ENCODE measurements at regions not wholly inside any gene's neighbourhood (a gene's known extent, or its start where the extent isn't known, plus 50 kb on each side); places are given as distances from the start of the nearest gene placed in this dataset.
"Not testable (repeated sequence)": the region's sequence is repeated elsewhere in the genome, so short reads cannot be mapped to it uniquely, and the experiment has no call there.

DNA sequence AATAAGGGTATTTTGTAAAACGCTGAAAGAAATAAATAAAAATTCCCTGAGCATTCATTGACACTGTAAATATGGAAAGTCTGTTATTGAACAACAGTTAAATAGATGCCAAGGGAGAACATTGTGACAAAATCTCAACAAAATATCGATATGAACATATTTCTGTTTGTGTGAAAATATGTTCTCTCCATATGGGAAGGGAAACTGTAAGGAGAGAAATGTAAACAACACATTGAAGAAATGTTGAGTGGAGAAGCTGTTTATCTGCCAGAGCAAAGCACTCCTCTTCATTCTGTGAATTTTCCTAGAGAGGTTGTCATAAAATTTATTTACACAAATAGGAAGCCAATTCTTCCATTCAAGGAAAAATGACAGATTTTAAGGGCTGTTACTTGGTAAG is 57.1 kb upstream of the EOMES start:
- no peak for DNase-seq

DNA sequence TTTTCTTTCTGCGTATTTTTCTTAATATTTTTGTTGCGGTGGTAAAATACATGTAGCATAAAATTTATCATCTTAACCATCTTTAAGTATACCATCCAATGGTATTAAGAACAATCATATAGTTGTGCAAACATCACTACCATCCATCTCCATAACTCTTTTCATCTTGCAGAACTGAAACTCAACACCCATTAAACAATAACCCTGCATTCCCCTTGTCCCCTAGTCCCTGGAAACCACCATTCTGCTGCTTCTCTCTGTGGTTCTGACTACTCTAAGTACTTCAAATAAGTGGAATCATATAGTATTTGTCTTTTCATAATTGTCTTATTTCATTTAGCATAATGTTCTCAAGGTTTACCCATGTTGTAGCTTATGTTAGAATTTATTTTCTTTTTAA is 67.3 kb upstream of the EOMES start:
- DNase-seq, result no peak

DNA sequence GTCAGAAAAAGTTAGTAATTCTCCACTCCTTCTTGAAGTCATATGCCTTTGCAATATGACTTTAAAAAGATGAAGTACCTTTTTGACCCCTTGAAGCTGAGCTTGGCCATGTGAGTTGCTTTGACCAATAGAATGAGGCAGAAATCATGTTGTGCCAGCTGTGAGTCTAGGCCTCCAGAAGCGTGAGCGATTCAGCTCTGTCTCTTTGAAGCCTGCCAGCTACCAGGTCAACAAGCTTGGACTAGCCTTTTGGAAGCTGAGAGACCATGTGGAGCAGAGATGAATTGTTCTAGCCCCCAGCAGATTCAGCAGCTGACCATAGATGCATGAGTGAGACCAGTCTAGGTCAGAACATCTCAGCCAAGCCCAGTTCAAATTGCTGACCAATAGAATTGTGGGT is 69.8 kb upstream of the EOMES start:
- no peak for DNase-seq

DNA sequence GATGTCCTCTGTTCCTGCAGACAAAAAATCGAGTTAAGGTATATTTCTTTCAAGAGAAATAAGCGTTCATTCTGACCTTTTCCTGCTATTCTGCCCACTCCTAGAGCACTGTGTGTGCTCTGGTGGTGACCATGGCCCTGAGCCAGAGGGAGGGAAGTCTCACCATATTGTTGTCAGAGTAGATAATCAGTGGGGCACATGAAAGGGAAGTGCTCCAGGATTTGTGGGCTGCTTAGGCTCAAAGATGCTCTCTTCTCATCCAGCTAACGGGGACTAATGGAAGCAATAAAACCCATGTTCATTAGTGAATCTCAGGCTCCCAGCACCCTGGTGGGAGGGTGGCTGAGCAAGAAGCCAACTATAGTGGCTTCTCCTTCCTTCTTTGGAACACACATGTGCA is 70.7 kb upstream of the EOMES start:
- no peak for DNase-seq

DNA sequence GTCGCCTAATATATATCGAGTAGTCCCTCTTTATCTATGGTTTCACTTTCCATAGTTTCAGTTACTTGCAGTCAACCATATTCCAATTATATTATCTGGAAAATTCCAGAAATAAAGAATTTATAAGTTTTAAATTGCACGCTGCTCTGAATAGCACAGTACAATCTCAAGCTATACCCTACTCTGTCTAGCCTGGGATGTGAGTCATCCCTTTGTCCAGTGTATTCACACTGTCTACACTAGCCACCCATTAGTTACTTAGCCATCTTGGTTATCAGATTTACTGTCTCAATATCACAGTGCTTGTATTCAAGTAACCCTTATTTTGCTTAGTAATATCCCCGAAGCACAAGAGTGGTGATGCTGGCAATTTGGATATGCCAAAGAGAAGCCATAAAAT is 72.1 kb upstream of the EOMES start:
- DNase-seq, result no peak

DNA sequence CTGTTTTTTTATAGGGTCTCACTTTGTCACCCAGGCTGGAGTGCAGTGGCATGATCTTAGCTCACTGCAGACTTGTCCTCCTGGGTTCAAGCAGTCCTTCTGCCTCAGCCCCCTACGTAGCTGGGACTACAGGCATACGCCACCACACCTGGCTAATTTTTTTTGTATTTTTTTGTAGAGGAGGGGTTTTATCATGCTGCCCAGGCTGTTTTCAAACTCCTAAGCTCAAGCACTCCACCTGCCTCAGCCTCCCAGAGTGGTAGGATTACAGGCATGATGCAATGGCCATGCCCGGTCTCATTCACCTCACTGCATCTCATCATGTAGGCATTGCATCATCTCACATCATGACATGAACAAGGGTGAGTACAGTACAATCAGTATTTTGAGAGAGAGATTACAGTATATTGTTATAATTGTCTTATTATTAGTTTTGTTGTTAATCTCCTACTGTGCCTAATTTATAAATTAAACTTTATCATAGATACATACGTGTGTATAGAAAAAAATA is 74.3 kb upstream of the EOMES start:
- no peak for DNase-seq

DNA sequence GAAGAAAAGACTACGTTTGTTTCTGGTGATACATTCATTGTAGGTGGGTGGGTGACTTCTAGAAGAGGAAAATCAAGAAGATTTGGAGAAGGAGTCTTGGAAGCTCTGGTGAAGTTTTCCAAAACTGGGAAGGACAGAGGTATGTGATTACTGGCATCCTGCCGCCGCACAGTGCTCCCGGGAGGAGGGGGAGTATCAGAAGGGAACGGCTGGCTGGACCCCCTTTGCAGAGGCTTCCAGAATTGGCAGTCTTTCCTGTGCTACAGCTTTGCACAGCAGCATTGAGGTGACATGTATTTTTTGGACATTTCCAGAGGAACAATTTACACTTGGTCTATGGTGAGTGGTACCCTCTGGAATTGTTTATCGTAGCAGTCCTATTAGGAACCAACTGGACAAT is 75.7 kb upstream of the EOMES start:
- no peak for DNase-seq

DNA sequence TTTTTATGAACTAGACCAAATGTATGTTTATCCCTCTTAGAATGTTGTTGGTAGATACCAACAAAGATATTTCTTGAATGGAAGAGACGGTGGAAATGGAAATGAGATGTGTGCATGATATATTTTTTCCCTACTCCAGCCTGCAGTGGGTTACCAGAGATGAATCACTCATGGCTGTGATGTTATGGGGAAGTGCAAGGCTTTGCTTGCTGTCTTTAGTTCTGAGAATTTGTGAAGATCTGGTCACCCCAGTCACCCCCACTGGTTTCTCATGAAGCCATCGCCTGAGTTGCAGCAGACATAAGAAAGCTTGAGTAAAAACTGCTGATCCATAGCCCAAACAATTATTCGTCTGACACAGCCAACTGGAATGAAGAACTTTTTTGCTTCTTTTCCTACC is 78.1 kb upstream of the EOMES start:
- no peak for DNase-seq

DNA sequence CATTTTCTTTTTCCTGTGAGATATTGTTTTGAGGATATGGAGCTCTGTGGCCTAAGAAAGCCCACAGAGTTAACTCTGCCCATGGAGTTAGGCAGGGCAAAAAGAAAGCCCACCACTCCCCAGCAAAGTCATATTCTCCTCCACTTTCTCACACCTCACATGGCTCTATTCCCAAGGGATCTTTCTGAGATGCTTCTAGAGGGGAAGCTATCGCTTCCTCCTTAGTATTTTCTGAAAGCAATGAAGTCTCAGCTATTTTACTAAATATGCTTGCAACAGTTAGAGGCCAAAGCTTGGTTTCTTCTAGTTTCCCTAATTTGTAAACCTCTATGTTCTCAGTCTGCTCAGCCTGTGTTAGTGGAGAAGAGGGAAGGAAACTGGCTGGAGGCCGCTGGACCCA is 80.3 kb upstream of the EOMES start:
- DNase-seq, result no peak

DNA sequence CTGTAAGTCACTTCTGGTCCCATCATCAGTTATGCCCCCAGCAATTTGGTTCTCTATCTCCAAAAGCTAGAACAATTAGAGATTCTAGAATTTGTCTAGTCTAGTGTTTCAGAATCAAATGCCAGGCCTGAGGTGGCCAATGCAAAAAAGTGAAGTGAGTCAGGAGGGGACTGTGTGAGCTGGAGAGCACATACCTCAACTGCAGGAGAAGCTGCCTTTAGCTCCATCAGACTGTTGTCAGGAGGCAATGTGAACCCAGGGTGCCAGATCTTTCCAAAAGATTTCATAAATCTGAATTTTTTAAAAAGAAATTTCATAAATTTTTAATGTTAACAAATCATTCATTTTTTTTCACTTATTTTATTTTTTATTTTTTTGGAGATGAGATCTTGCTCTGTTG is 80.7 kb upstream of the EOMES start:
- no peak for DNase-seq

DNA sequence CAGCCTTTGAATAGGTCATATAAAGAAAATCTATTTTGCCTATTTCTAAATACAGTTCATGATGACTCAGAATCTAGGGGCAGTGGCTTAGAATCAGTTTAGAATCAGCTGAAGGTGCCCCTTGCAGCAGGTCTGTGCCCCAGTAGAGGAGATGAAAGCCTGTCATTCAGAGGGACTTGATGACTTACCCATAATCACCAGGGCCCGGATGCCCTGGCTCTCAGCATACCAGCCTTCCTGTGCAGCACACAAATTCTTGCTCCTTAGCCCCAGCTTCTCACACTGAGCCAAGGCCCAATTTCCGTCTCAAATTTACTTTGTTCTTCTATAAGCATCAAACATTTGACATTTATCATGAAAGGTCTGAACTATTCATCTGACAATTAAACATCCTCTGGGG is 83.2 kb upstream of the EOMES start:
- no peak for DNase-seq

DNA sequence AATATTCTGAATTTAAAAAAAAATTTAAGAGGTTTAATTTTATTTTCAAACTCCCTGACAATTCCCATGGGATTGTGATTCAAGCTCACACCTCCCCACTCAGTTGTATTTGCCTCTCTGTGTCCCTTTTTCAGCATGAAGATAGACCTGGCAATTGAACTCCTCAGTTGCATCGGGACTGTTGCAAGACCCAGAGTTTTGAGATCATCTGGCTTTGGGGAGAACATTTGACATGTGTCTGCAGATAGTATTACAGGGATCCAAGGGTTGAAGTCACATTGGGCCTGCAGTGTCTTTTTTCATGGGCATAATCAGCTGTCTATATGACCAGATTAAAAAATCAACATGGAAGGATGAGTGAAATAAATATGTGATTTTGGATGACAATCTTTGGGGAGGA is 91.1 kb upstream of the EOMES start:
- DNase-seq, result no peak

DNA sequence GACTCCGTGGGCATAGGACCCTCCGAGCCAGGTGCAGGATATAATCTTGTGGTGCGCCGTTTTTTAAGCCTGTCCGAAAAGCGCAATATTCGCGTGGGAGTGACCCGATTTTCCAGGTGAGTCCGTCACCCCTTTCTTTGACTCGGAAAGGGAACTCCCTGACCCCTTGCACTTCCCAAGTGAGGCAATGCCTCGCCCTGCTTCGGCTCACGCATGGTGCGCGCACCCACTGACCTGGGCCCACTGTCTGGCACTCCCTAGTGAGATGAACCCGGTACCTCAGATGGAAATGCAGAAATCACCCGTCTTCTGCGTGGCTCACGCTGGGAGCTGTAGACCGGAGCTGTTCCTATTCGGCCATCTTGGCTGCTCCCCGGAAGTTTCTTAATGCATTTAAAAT is 99.5 kb upstream of the EOMES start:
- not testable (repeated sequence) for DNase-seq

DNA sequence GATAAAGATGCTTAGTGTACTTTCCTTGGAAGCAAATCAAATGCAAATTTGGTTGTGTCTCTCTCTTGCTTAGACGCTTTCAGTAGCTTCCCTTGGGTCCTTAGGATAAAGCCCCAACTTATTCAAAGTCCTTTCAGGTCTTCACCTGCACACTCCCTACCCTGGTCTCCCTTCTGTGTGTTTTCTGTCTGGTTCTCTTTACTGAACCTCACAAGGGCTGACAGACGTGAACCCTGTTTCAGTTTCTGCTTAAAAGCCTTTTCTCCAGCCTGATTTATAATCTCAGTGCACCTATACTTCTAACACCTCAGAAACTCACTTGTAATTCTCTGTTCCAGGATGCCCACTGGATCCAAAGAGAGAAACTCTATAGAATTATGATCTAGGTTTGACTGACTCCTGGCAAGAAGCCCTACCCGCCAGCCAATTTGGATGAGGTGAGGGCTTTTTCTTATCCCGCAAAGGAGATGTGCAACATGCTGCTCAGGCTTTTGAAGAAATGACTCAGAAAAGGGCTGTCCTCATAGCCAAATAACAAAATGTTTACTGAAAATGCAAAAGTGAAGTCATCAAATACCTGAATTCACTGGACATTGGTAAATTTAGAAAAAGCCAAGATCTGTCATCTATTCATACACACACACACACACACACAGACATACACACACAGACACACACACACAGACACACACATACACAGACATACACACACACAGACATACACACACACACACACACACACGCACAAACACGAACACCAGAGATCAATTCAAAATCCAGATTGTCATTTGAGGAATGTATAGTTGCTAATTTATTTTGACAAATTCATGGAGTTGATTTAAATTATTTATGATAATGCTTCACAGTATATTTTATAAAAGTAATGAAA is 102.4 kb upstream of the EOMES start:
- no peak for DNase-seq

DNA sequence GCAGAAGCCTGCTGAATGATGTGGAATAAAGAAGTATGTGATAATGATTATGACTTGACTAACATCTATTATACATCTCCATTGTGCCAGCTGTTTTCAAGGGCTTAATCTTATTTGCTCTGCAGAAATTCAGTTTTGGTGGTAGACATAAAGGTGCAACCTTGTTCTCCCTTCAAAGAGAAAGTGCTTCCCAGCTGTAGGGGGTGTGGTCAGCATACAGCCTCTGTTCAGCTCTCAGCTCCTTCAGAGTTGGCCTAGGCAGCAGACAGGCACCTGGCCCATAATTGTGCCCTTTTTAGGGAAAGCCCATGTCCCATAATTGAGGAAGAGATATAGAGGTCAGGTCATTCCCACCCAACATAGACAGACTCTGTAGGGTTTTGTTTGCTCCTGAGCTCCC is 104.3 kb upstream of the EOMES start:
- DNase-seq, result no peak

DNA sequence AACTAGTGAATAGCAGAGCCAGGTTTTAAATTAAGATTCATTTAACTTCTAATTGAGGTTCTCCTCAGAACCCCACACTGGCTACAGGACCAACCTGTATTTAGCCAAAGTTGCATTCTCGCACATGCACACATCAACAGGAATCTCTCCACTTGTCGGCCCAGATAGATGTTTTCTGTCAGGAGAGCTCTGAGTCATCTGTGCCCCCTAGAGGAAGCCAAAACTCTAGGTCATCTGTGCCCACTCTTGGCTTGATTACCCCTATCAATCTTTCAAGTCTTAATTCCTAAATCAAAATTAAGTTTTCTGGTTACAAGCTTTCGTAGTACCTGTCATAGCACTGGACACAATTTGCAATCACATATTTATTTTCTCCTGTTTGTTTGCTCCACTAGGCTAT is 104.9 kb upstream of the EOMES start:
- DNase-seq, result no peak

DNA sequence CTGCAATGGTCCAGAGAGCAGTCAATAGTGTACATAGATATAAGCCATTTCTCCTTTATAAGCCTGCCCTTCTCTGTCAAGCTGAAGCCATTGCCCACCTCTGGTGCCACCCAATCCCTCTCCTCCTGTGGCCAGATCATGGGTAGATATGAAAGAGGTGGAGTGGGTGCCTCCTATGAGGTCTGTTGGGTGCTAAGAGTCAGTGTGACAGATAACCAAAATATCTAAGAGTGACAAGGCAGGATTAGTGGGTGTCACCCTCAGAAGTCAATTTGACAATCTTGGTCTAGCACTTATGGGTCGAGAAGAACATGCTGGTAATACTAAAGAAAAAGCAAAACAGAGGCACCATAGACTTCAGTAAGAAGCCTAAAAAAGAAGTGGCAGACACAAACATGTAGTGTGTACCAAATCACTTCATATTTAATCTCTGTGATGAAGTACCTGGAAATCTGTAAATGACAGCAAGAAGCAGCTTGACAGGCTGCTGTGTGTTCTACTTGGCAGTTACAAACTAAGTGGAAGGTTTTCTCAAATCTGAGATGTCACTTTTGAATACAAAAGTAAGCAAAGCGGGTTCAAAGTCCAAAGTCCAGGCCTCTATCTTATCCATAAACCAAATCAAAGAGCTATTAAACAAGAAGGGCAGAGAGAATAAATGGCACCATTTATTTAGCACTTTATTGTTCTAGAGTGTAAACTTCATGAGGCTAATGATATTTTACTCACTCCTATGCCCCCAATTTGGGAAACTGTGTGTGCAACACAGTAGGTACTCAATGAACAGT is 118.9 kb upstream of the EOMES start:
- DNase-seq, result no peak

DNA sequence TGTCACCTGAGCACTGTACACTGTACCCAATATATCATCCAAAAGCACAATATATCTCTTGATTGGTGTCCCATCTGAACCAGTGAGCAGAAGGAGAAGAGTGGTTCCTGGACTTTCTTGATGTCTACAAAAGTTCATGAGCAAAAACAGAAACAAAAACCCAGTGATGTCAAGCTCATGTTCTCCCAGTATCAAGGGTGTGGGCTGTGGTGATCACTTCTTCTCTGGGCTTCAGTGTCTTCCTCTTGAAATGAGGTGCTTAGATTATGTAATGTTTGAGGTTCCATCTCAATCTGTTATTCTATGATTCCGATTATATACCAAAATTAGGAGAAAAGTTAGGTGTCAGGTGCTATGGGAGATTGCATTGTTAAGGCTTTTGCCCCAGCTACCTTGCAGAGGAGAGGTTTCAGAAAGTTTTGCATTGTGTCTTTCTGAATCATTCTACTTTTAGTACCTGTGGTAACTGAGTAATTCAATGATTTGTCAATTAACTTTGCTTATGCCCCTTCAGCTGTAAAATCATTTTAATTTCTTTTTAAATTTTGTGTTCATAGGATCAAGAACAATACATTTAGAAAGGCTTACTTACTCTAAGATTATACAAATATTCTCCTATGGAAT is 122.0 kb upstream of the EOMES start:
- no peak for DNase-seq

DNA sequence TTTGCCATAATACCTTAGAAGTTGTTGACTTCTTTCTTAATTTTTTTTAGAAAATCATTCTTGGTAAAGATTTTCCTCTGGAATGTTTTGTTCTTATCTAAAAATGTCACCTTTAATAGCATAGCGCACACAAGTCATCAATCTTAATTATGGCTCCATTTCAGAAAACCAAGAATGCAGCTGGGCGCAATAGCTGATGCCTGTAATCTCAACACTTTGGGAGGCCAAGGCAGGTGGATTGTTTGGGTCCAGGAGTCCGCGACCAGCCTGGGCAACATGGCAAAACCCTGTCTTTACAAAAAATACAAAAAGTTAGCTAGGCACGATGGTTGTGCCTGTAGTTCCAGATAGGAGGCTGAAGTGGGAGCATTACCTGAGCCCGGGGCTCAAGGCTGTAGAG is 125.6 kb upstream of the EOMES start:
- no peak for DNase-seq

DNA sequence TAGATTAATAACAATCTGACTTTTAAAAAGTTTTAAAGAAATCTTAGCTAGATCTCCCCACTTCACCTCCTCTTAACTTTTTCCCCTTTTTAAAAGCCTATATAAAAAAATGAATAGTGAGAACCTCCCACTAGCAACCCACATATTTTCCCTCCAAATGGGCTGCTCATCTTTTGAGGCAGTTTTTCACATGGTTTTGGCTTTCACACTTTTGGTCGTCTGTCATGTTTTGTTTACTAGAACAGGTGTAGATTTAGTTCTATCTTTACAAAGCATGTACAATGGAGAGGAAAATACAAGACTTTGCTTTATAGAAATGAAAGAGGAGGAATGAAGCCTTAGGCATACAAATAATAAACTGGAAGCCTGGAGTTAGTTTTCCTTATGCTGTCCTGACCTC is 126.7 kb upstream of the EOMES start:
- no peak for DNase-seq

DNA sequence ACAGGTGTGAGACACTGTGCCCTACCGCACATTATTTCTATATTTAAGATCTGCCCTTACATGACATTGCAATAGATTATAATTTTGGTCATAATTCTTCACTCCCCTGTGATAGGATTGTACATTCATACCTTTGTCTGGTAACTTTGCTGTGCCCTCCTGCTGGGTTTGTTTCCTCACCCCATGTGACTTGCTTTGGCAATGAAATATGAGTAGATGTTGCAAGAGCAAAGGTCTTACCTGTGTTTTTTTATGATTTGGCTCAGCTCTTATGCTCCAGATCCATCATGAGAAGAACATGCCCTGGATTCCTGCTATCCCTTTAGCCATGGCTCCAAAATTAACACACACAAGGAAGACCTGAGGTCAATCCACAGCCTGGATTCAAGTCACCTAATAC is 137.7 kb upstream of the EOMES start:
- DNase-seq, result peak; percentile 5

DNA sequence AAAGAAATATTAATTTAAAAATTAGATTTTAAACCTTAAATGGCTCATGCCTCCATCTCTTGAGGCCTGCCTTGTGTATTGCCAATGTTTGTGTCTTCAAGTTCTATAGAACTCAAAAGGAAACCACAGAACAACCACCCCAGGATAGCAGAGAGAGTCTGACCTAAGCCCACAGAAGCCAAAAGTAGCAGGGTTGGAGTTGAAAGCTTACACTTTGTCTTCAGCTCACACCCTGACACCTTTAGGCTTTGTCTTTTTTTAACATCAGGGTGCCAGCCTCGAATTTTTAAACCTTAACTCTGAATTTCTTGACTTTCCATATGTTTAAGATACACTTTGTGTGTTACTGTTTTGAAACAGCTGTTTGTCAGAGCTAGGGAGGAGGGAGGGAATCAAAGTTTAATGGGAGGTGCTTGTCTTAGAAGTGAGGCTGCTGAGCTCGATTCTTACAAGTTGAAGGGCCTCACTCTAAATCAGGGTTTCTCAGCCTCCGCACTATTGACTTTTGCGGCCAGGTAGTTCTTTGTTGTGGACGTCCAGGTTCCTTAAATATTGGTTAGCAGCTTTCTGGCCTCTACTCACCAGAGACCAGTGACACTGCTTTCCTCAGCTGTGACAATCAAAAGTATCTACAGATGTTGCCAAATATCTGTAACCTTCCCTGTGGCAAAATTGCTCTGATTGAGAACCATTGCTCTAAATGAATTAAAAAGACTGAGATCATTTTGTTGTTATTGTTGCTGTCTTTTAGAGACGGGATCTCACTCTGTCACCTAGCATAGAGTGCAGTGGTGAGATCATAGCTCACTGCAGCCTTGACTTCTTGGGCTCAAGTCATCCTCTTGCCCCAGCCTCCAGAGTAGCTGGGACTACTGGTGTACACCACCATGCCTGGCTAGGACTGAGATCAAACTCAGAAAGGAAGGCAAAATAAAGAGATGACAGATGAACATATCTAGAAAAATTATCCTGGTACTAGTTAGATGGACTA is 139.2 kb upstream of the EOMES start:
- DNase-seq, result no peak

DNA sequence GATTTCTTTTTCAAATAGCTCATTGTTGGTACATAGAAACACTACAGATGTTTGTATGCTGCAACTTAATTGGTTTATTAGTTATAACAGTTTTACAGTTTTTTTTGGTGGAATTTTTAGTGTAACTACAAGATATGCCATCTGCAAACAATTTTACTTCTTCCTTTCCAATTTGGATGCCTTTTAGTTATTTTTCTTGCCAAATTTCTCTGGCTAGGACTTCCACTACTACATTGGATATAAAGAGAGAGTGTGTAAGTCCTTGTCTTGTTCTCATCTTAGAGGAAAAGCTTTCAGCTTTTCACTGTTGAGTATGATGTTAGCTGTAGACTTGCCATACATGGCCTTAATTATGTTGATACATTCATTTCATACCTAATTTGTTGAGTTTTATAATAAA is 143.6 kb upstream of the EOMES start:
- no peak for DNase-seq

Data from NCI-H69 (cell line).